Heart left ventricle (tissue), 13 donors: ENCODE measurements at regions not wholly inside any gene's neighbourhood (a gene's known extent, or its start where the extent isn't known, plus 50 kb on each side); places are given as distances from the start of the nearest gene placed in this dataset.

ENCODE experiments used
- POLR2A ChIP-seq, 2 donors: fragments of 450-650 bp; IDR thresholded peaks; one replicate each; pipeline ENCODE4 v1.6.1; 2017; ENCODE audit warnings: antibody characterized with exemption in 2 of 2, mild to moderate bottlenecking in 2 of 2, moderate library complexity in 2 of 2
- TF ChIP-seq, protein P1 (sequence below), 12 donors: fragments of 200-600 bp; sonication (generic) in 4 of 12; IDR thresholded peaks; one replicate each; pipeline versions ENCODE4 v1.5.0 to v1.8.0; 2018 to 2022; ENCODE audit warnings: antibody characterized with exemption in 12 of 12, mild to moderate bottlenecking in 5 of 12
- donor health status: ischemic (EF 13 %, LVEDD 7.1; RV severe dilation, severe dysfunction).
- donor health status: DM: no; HTN: yes; CAD: no.
- donor health status: DM: no; HTN: no; CAD: no.
- donor health status: ischemic (EF 25% LVEDD 6.9; RV normal size, moderate dysfunction).
- donor health status: ischemic (EF 25% LVEDD 5.7; RV mildly dilated, moderate dysfunction).
- donor health status: ischemic (EF 35%, LVEDD 5.7; RV mildly dilated, moderate dysfunction).
- donor health status: nonischemic (EF 11% LVEDD 7.7; RV severe dilation, severe dysfunction).
- donor health status: DM: yes; HTN: yes; CAD: no.
- donor health status: PGD.
- donor health status: ischemic (EF 29% LVEDD 5.4; RV normal size, mild dysfunction).
- donor health status: nonischemic (EF 23%, LVEDD 6.1; RV moderate dilation, normal function).

DNA sequence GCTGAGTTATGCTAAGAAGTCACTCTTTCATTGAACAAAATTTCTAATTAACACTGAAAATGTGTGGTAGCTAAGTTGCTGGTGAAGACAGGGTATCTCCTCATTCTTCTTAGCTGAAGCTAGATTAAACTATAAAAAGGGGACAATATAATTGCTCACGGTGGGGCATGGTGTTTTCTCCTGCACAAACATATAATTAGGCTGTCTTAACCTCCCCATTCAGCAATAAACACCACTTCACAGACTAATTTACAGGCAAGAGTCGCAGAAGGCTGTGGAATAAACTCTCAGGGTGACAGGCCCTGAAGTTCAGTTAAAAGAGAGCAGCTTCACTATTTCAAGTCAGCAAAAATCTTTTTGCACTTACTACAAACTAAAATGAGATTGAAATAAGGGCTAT, 338.9 kb upstream of the NT5E start:
- TF ChIP-seq, protein P1, sequence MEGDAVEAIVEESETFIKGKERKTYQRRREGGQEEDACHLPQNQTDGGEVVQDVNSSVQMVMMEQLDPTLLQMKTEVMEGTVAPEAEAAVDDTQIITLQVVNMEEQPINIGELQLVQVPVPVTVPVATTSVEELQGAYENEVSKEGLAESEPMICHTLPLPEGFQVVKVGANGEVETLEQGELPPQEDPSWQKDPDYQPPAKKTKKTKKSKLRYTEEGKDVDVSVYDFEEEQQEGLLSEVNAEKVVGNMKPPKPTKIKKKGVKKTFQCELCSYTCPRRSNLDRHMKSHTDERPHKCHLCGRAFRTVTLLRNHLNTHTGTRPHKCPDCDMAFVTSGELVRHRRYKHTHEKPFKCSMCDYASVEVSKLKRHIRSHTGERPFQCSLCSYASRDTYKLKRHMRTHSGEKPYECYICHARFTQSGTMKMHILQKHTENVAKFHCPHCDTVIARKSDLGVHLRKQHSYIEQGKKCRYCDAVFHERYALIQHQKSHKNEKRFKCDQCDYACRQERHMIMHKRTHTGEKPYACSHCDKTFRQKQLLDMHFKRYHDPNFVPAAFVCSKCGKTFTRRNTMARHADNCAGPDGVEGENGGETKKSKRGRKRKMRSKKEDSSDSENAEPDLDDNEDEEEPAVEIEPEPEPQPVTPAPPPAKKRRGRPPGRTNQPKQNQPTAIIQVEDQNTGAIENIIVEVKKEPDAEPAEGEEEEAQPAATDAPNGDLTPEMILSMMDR (IDR thresholded peaks at IDR 0.05), result no peak
- TF ChIP-seq POLR2A (IDR thresholded peaks at IDR 0.05), result no peak
